HL-60 (cell line): ENCODE measurements at regions not wholly inside any gene's neighbourhood (a gene's known extent, or its start where the extent isn't known, plus 50 kb on each side); places are given as distances from the start of the nearest gene placed in this dataset.

Source experiments
- DNase-seq, 2 experiments: peaks; one replicate each; pipeline ENCODE4 v3.0.0-alpha.2; 2010 to 2020; ENCODE audit warnings: low read depth in 1 of 2, low spot score in 1 of 2
- H3K27ac ChIP-seq: fragments of 250-450 bp; sonication (Bioruptor Pico); replicated peaks from 2 replicates; pipeline ENCODE4 v1.5.1; 2020; ENCODE audit warnings: mild to moderate bottlenecking, moderate library complexity
- H3K27me3 ChIP-seq: fragments of 250-450 bp; sonication (Bioruptor Pico); 2 replicates; pipeline ENCODE4 v1.5.1; 2021; ENCODE audit warnings: mild to moderate bottlenecking, moderate library complexity; ENCODE audit not compliant: insufficient read depth, poor library complexity, severe bottlenecking
- H3K4me3 ChIP-seq: replicated peaks from 2 replicates; pipeline ENCODE4 v1.5.1; 2011; ENCODE audit warnings: mild to moderate bottlenecking, control low read depth, low read length; ENCODE audit not compliant: insufficient read depth
- GABPA ChIP-seq: IDR thresholded peaks from 2 replicates; pipeline ENCODE4 v1.6.1; 2012; ENCODE audit warnings: low read depth
- POLR2AphosphoS5 ChIP-seq: IDR thresholded peaks from 2 replicates; pipeline ENCODE4 v1.6.1; 2012; ENCODE audit warnings: low read depth
- SPI1 ChIP-seq: IDR thresholded peaks from 2 replicates; pipeline ENCODE4 v1.6.1; 2012; ENCODE audit warnings: low read depth, mild to moderate bottlenecking, borderline replicate concordance
- TF ChIP-seq, protein P1 (sequence below): IDR thresholded peaks from 2 replicates; pipeline ENCODE4 v1.6.1; 2012; ENCODE audit warnings: low read depth; ENCODE audit not compliant: insufficient replicate concordance
- TF ChIP-seq, protein P2 (sequence below): IDR thresholded peaks from one replicate; pipeline ENCODE4 v1.5.1; 2011; ENCODE audit warnings: low read length, control low read depth, inconsistent platforms; ENCODE audit not compliant: insufficient read depth

DNA sequence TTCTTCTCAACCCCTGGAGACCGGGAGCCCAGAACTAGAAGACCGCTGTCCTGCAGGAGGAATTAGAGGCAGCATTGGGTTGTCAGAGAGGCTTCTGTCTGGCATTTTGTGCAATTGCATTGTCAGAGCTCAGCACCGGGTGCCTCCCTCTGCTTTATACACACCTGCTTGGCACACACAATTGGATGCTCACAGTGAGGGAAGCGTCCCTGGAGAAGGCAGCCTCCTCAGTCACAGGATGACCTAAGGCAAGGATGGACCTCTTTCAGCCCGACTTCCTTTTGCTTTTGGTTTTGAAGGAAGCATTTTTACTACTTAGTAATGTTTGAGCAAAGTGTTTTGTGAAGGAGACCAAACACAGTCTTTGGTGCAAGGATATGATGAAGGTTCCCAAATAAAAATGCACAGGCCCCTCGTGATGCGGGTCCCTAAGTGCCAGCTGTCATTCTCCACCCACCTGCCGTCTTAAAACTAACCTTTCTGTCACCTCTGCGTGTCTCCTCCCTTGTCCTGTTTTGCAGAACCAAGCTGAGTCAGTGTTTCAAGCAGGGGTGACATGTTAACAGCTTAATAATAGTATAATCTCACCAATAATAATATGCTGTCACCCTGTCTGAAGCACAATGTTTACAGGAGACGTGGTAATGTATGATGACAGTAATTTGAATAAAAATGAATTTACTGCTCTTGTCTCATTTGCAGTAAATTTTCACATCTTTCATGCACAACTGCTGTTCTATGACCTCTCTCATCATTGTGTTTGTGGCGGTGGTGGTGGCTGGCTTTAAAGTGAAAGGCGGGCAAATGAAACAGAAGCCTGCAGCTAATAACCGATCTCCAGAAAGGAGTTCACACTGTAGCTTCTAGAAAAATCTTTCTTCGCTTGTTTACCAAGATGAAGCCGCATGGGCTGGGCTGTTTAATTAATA lies 430.2 kb upstream of the MKI67 start:
- Histone ChIP-seq H3K27ac (no peak overlapping the region), H3K27me3 (no peaks in the 10 kb centered on the region), H3K4me3 (no peak overlapping the region)
- TF ChIP-seq POLR2AphosphoS5 (no peak), GABPA (no peak), SPI1 (no peak)
- TF ChIP-seq, protein P1, sequence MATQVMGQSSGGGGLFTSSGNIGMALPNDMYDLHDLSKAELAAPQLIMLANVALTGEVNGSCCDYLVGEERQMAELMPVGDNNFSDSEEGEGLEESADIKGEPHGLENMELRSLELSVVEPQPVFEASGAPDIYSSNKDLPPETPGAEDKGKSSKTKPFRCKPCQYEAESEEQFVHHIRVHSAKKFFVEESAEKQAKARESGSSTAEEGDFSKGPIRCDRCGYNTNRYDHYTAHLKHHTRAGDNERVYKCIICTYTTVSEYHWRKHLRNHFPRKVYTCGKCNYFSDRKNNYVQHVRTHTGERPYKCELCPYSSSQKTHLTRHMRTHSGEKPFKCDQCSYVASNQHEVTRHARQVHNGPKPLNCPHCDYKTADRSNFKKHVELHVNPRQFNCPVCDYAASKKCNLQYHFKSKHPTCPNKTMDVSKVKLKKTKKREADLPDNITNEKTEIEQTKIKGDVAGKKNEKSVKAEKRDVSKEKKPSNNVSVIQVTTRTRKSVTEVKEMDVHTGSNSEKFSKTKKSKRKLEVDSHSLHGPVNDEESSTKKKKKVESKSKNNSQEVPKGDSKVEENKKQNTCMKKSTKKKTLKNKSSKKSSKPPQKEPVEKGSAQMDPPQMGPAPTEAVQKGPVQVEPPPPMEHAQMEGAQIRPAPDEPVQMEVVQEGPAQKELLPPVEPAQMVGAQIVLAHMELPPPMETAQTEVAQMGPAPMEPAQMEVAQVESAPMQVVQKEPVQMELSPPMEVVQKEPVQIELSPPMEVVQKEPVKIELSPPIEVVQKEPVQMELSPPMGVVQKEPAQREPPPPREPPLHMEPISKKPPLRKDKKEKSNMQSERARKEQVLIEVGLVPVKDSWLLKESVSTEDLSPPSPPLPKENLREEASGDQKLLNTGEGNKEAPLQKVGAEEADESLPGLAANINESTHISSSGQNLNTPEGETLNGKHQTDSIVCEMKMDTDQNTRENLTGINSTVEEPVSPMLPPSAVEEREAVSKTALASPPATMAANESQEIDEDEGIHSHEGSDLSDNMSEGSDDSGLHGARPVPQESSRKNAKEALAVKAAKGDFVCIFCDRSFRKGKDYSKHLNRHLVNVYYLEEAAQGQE: no peak
- TF ChIP-seq, protein P2, sequence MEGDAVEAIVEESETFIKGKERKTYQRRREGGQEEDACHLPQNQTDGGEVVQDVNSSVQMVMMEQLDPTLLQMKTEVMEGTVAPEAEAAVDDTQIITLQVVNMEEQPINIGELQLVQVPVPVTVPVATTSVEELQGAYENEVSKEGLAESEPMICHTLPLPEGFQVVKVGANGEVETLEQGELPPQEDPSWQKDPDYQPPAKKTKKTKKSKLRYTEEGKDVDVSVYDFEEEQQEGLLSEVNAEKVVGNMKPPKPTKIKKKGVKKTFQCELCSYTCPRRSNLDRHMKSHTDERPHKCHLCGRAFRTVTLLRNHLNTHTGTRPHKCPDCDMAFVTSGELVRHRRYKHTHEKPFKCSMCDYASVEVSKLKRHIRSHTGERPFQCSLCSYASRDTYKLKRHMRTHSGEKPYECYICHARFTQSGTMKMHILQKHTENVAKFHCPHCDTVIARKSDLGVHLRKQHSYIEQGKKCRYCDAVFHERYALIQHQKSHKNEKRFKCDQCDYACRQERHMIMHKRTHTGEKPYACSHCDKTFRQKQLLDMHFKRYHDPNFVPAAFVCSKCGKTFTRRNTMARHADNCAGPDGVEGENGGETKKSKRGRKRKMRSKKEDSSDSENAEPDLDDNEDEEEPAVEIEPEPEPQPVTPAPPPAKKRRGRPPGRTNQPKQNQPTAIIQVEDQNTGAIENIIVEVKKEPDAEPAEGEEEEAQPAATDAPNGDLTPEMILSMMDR: no peak
- DNase-seq: no peak

DNA sequence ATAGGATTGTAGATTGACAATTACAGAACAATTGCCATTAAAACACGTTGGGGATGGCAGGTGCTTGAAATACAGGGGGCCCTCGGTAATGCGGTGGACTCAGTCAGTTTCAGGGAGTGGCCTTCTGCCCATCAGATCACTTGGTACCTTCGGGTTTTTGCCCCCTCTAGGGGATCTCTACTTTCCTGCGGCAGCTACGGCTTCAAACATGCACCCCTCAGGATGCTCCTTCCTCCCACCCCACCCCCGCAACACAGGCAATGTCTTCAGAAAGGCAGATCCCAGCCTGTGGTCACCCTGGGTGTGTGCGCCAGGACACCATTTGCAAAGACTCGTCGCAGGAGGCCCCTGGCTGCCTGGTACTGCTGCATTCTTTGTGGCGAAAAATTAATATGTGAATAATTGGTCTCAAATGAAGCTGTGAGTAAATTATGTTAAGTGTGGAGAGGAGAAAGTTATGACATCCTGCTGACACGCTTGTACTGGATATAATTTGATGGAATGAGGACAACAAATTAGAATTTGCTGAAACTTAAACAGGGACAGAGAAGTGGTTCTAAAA lies 431.0 kb upstream of the MKI67 start:
- TF ChIP-seq POLR2AphosphoS5 (no peak), GABPA (no peak), SPI1 (no peak)
- TF ChIP-seq, protein P2: no peak
- TF ChIP-seq, protein P1: no peak

DNA sequence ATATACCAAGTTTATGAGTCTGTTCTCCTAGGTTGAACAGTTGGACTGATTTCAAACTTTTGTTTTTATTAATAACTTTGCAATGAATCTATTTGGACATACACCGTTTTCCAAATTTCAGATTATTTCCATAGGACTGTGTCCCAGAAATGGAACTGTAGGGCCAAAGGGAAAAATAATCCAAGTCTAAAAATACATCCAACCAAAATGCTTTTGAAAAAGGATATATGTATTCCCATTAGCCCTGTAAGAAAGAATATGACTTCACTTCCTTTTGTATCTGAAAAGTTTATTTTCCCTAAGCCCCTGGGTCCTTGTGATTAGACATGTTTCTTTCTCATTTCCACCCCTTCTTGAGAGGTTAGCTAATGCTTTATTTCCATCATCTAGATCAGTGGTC lies 434.2 kb upstream of the MKI67 start:
- H3K27ac ChIP-seq: no peak overlapping the region
- no peak for DNase-seq
- TF ChIP-seq, protein P2: no peak
- TF ChIP-seq, protein P1: no peak
- TF ChIP-seq POLR2AphosphoS5 (no peak), SPI1 (no peak), GABPA (no peak)
- H3K4me3 ChIP-seq: no peak overlapping the region
- H3K27me3 ChIP-seq: no peaks in the 10 kb centered on the region

More for the DNA sequence above, 431.0 kb upstream of the MKI67 start:
- Histone ChIP-seq H3K4me3 (no peak overlapping the region), H3K27me3 (no peaks in the 10 kb centered on the region), H3K27ac (no peak overlapping the region)
- no peak for DNase-seq
